B cell (primary cell): ENCODE measurements at regions not wholly inside any gene's neighbourhood (a gene's known extent, or its start where the extent isn't known, plus 50 kb on each side); places are given as distances from the start of the nearest gene placed in this dataset.

Source experiments
- ATAC-seq: fragments of 200-7000 bp; cut with Tn5 transposase; one replicate; pipeline ENCODE4 v1.10.0; 2021; ENCODE audit warnings: low read depth, mild to moderate bottlenecking, moderate number of reproducible peaks, moderate library complexity
- CTCF ChIA-PET: fragments of 350-600 bp; sonication (Branson Sonifier 250); formaldehyde crosslinking; loops from one replicate; lab custom pipeline; 2021; ENCODE audit warnings: antibody characterized with exemption, inconsistent platforms; lab: Charles Lee
- POLR2A ChIA-PET: fragments of 350-600 bp; sonication (Branson Sonifier 250); formaldehyde crosslinking; loops from one replicate; lab custom pipeline; 2021; ENCODE audit warnings: antibody characterized with exemption; lab: Charles Lee
- DNase-seq: peaks from one replicate; pipeline ENCODE4 v3.0.0; 2013
- H2AFZ ChIP-seq: 2 replicates; pipeline ENCODE4 v1.6.1; 2012; ENCODE audit warnings: mild to moderate bottlenecking, low read depth, low read length; ENCODE audit not compliant: insufficient read depth, poor library complexity, severe bottlenecking
- H3K27ac ChIP-seq, 2 donors: 1 replicate in 1 of 2; 2 replicates in 1 of 2; pipeline ENCODE4 v1.5.1; 2012 to 2013; ENCODE audit warnings: low read length in 2 of 2, mild to moderate bottlenecking in 2 of 2, moderate library complexity in 1 of 2
- H3K27me3 ChIP-seq, 4 experiments: fragments of 200-600 bp in 1 of 4; sonication (generic) in 1 of 4; replicated peaks in 1 of 4; 1 replicate in 2 of 4; 2 replicates in 2 of 4; pipeline versions ENCODE4 v1.6.1 to v1.7.0; 2013 to 2016; ENCODE audit warnings: low read length in 3 of 4, mild to moderate bottlenecking in 2 of 4, mixed read lengths in 1 of 4, moderate library complexity in 1 of 4; ENCODE audit not compliant: insufficient read depth in 4 of 4, control insufficient read depth in 3 of 4; ENCODE audit errors: control extremely low read depth in 1 of 4
- H3K36me3 ChIP-seq, 2 experiments: replicated peaks in 1 of 2; 1 replicate in 1 of 2; 2 replicates in 1 of 2; pipeline versions ENCODE4 v1.6.1 to v1.7.1; 2013; ENCODE audit warnings: low read length in 1 of 2; ENCODE audit not compliant: insufficient read depth in 2 of 2, control insufficient read depth in 1 of 2; ENCODE audit errors: control extremely low read depth in 1 of 2, extremely low read depth in 1 of 2
- H3K4me1 ChIP-seq, 2 donors: fragments of 200-600 bp in 1 of 2; sonication (generic) in 1 of 2; 1 replicate in 1 of 2; 2 replicates in 1 of 2; pipeline versions ENCODE4 v1.5.1 to v1.6.1; 2013 to 2017; ENCODE audit warnings: low read length in 2 of 2; ENCODE audit not compliant: control insufficient read depth in 2 of 2, insufficient read depth in 2 of 2
- H3K4me2 ChIP-seq: replicated peaks from 2 replicates; pipeline ENCODE3; 2012; ENCODE audit warnings: mild to moderate bottlenecking, low read depth, low read length; ENCODE audit not compliant: poor library complexity, severe bottlenecking
- H3K4me3 ChIP-seq, 5 experiments: fragments of 200-600 bp in 1 of 5; sonication (generic) in 1 of 5; 1 replicate in 3 of 5; 2 replicates in 2 of 5; pipeline versions ENCODE4 v1.5.1 to v1.7.0; 2011 to 2016; ENCODE audit warnings: low read length in 4 of 5, mild to moderate bottlenecking in 4 of 5, low read depth in 2 of 5, control low read depth in 1 of 5, moderate library complexity in 1 of 5; ENCODE audit not compliant: insufficient read depth in 1 of 5; ENCODE audit errors: control extremely low read depth in 1 of 5, extremely low read depth in 1 of 5
- H3K79me2 ChIP-seq: fragments of 200-600 bp; sonication (generic); one replicate; pipeline ENCODE4 v1.6.0; 2016; ENCODE audit warnings: low read length; ENCODE audit not compliant: control insufficient read depth, insufficient read depth
- H3K9ac ChIP-seq: fragments of 200-600 bp; sonication (generic); 2 replicates; pipeline ENCODE4 v1.6.1; 2017; ENCODE audit warnings: mild to moderate bottlenecking, low read length, moderate library complexity
- H3K9me3 ChIP-seq, 3 donors: one replicate each; pipeline versions ENCODE4 v1.6.1 to v1.7.1; 2013; ENCODE audit warnings: low read length in 2 of 3; ENCODE audit not compliant: control insufficient read depth in 2 of 3, insufficient read depth in 1 of 3; ENCODE audit errors: control extremely low read depth in 1 of 3
- H4K20me1 ChIP-seq: 2 replicates; pipeline ENCODE4 v1.6.0; 2012; ENCODE audit warnings: mild to moderate bottlenecking, low read length; ENCODE audit not compliant: insufficient read depth, control insufficient read depth, poor library complexity, severe bottlenecking
- H3K27ac Mint-ChIP-seq: one replicate; pipeline ENCODE4 v1.8.0; 2021; ENCODE audit warnings: mixed read lengths
- H3K27me3 Mint-ChIP-seq: one replicate; pipeline ENCODE4 v1.8.0; 2021; ENCODE audit warnings: mixed read lengths
- H3K4me1 Mint-ChIP-seq: one replicate; pipeline ENCODE4 v1.8.0; 2021; ENCODE audit warnings: mixed read lengths
- H3K4me3 Mint-ChIP-seq: one replicate; pipeline ENCODE4 v1.8.0; 2021; ENCODE audit warnings: mixed read lengths
- H3K9me3 Mint-ChIP-seq: one replicate; pipeline ENCODE4 v1.8.0; 2022; ENCODE audit warnings: mixed read lengths; ENCODE audit not compliant: insufficient read depth
- EZH2 ChIP-seq: IDR thresholded peaks from 2 replicates; pipeline ENCODE4 v1.6.1; 2012; ENCODE audit warnings: borderline replicate concordance, low read depth, mild to moderate bottlenecking, moderate library complexity, low read length; ENCODE audit not compliant: insufficient read depth, poor library complexity, severe bottlenecking
- WGBS: methylation state at CpG from one replicate; pipeline ENCODE4 v1.1.5; 2013; ENCODE audit warnings: missing lambda C conversion rate; ENCODE audit not compliant: insufficient coverage; 5-methylcytosine and 5-hydroxymethylcytosine counted together
- intact Hi-C: fragments of 100-400 bp; cut with micrococcal nuclease; formaldehyde crosslinking; loops from one replicate; pipeline ENCODE4 v1.10.0; 2022
- TF ChIP-seq, protein P1 (sequence below): fragments of 200-600 bp; IDR thresholded peaks from one replicate; pipeline ENCODE4 v1.8.0; 2022; ENCODE audit warnings: antibody characterized with exemption, mild to moderate bottlenecking

- H3K9me3 ChIP-seq, result no peaks in the 10 kb centered on the region
- ATAC-seq, result no peak
- Mint-ChIP-seq H3K27ac (no peak overlapping the region), H3K27me3 (no peaks in the 10 kb centered on the region), H3K9me3 (no peaks in the 10 kb centered on the region), H3K4me1 (no peaks in the 10 kb centered on the region), H3K4me3 (no peak overlapping the region)
- no peaks in the 10 kb centered on the region for H3K4me1 ChIP-seq
- no peaks in the 10 kb centered on the region for H3K27me3 ChIP-seq
- H3K4me3 ChIP-seq, result no peak overlapping the region
- TF ChIP-seq EZH2, result no peak
- TF ChIP-seq, protein P1, sequence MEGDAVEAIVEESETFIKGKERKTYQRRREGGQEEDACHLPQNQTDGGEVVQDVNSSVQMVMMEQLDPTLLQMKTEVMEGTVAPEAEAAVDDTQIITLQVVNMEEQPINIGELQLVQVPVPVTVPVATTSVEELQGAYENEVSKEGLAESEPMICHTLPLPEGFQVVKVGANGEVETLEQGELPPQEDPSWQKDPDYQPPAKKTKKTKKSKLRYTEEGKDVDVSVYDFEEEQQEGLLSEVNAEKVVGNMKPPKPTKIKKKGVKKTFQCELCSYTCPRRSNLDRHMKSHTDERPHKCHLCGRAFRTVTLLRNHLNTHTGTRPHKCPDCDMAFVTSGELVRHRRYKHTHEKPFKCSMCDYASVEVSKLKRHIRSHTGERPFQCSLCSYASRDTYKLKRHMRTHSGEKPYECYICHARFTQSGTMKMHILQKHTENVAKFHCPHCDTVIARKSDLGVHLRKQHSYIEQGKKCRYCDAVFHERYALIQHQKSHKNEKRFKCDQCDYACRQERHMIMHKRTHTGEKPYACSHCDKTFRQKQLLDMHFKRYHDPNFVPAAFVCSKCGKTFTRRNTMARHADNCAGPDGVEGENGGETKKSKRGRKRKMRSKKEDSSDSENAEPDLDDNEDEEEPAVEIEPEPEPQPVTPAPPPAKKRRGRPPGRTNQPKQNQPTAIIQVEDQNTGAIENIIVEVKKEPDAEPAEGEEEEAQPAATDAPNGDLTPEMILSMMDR, result no peak
- no peaks in the 10 kb centered on the region for H3K79me2 ChIP-seq
- no peak overlapping the region for H2AFZ ChIP-seq
- intact Hi-C loops, result no loop called here
- H3K9ac ChIP-seq, result no peak overlapping the region
- H3K27ac ChIP-seq, result no peak overlapping the region
- no peaks in the 10 kb centered on the region for H4K20me1 ChIP-seq
- 80% methylated on average over 1 of the region's 1 CpG for WGBS
- H3K36me3 ChIP-seq, result no peaks in the 10 kb centered on the region
- ChIA-PET POLR2A (no interaction called here), CTCF (no interaction called here)
- no peak overlapping the region for H3K4me2 ChIP-seq
- DNase-seq, result no peak
These were observed 756.8 kb downstream of the IGSF11 start for GRCh38 chr3:118277814-118278213.

- no peak overlapping the region for H3K4me3 ChIP-seq
- intact Hi-C loops, result no loop called here
- peaks cover 0 to 2% (median 0%) of the 10 kb centered on the region in 3 donors for H3K9me3 ChIP-seq
- DNase-seq, result no peak
- Mint-ChIP-seq H3K27me3 (no peaks in the 10 kb centered on the region), H3K4me3 (no peak overlapping the region), H3K27ac (no peak overlapping the region), H3K4me1 (no peaks in the 10 kb centered on the region), H3K9me3 (no peaks in the 10 kb centered on the region)
- no peak overlapping the region for H3K27ac ChIP-seq
- no peak overlapping the region for H3K4me2 ChIP-seq
- no peak overlapping the region for H2AFZ ChIP-seq
- H3K4me1 ChIP-seq, result no peaks in the 10 kb centered on the region
- H4K20me1 ChIP-seq, result no peaks in the 10 kb centered on the region
- CTCF ChIA-PET, result no interaction called here
- WGBS, result no CpG with 5 or more reads among the region's 1 CpG
- no peaks in the 10 kb centered on the region for H3K27me3 ChIP-seq
- POLR2A ChIA-PET, result no interaction called here
- no peaks in the 10 kb centered on the region for H3K36me3 ChIP-seq
- no peaks in the 10 kb centered on the region for H3K79me2 ChIP-seq
- ATAC-seq, result no peak
- H3K9ac ChIP-seq, result no peak overlapping the region
- TF ChIP-seq, protein P1, result no peak
- TF ChIP-seq EZH2, result no peak
These were observed 741.8 kb downstream of the IGSF11 start for GRCh38 chr3:118292841-118293240.
